GM12878 (cell line): ENCODE measurements at regions not wholly inside any gene's neighbourhood (a gene's known extent, or its start where the extent isn't known, plus 50 kb on each side); places are given as distances from the start of the nearest gene placed in this dataset.

Experiments used
- ATAC-seq: fragments of 200-7000 bp; cut with Tn5 transposase; 3 replicates; pipeline ENCODE4 v1.9.1; 2020; ENCODE audit warnings: mild to moderate bottlenecking, moderate library complexity
- BruUV-seq: library from RNA; stranded (reverse); fragments of 400-500 nt; replicated peaks from 2 replicates; lab custom pipeline; 2021; lab: Mats Ljungman, UMichigan
- CTCF ChIA-PET: fragments of 300-600 bp; sonication (Branson Sonifier 250); formaldehyde crosslinking; extraction: SDS; loops from one replicate; lab custom pipeline; 2021; ENCODE audit warnings: inconsistent platforms; lab: Yijun Ruan, JAX
- POLR2A ChIA-PET: fragments of 350-600 bp; formaldehyde crosslinking; extraction: SDS; loops from one replicate; lab custom pipeline; 2021; ENCODE audit warnings: inconsistent platforms; lab: Charles Lee
- RAD21 ChIA-PET: fragments of 300-600 bp; sonication (Branson Sonifier 250); formaldehyde crosslinking; loops from one replicate; lab custom pipeline; 2023; ENCODE audit warnings: antibody characterized with exemption; ENCODE audit not compliant: unreplicated experiment; lab: Charles Lee
- SMC1A ChIA-PET: fragments of 300-600 bp; sonication (Branson Sonifier 250); formaldehyde crosslinking; loops from one replicate; lab custom pipeline; 2023; ENCODE audit not compliant: unreplicated experiment, uncharacterized antibody; lab: Charles Lee
- DNase-seq: peaks from one replicate; pipeline ENCODE4 v3.0.0-alpha.2; 2011; ENCODE audit warnings: low read depth, low spot score
- FAIRE-seq: peaks from 3 replicates; lab custom pipeline; 2011; peaks lifted over from hg19 to GRCh38; lab: Jason Lieb, UNC
- H2AFZ ChIP-seq: 2 replicates; pipeline ENCODE4 v1.6.0; 2011; ENCODE audit warnings: low read depth, low read length, control low read depth; ENCODE audit not compliant: control insufficient read depth
- H3K27ac ChIP-seq: 2 replicates; pipeline ENCODE4 v1.5.1; 2011; ENCODE audit warnings: control low read depth; ENCODE audit not compliant: control insufficient read depth, insufficient read depth
- H3K27me3 ChIP-seq, 2 experiments: replicated peaks in 1 of 2; 2 replicates each; pipeline versions ENCODE4 v1.6.0 to v1.6.1; 2011; ENCODE audit warnings: low read length in 1 of 2; ENCODE audit not compliant: control insufficient read depth in 2 of 2, insufficient read depth in 2 of 2
- H3K36me3 ChIP-seq, 2 experiments: 2 replicates each; pipeline ENCODE4 v1.5.1; 2011; ENCODE audit warnings: low read length in 1 of 2; ENCODE audit not compliant: control insufficient read depth in 2 of 2, insufficient read depth in 2 of 2
- H3K4me1 ChIP-seq: 2 replicates; pipeline ENCODE4 v1.6.1; 2011; ENCODE audit warnings: mild to moderate bottlenecking, low read length, moderate library complexity, mixed read lengths; ENCODE audit not compliant: control insufficient read depth, insufficient read depth
- H3K4me2 ChIP-seq: 2 replicates; pipeline ENCODE4 v1.6.0; 2011; ENCODE audit warnings: control low read depth; ENCODE audit not compliant: control insufficient read depth, insufficient read depth
- H3K4me3 ChIP-seq: fragments of 200-600 bp; sonication (generic); 2 replicates; pipeline ENCODE4 v1.5.1; 2016
- H3K79me2 ChIP-seq: 2 replicates; pipeline ENCODE4 v1.6.0; 2011; ENCODE audit warnings: low read length; ENCODE audit not compliant: control insufficient read depth, insufficient read depth
- H3K9ac ChIP-seq: 2 replicates; pipeline ENCODE4 v1.8.0; 2011; ENCODE audit warnings: low read length, control low read depth, mixed read lengths; ENCODE audit not compliant: control insufficient read depth, insufficient read depth
- H3K9me3 ChIP-seq: replicated peaks from 3 replicates; pipeline ENCODE4 v1.5.1; 2011; ENCODE audit warnings: mild to moderate bottlenecking, low read length; ENCODE audit not compliant: control insufficient read depth, insufficient read depth
- H4K20me1 ChIP-seq: 2 replicates; pipeline ENCODE4 v1.6.0; 2011; ENCODE audit not compliant: control insufficient read depth, insufficient read depth
- ATF3 ChIP-seq: IDR thresholded peaks from 2 replicates; pipeline ENCODE4 v1.6.1; 2011; ENCODE audit warnings: low read depth, mild to moderate bottlenecking, low read length, moderate library complexity, borderline replicate concordance; ENCODE audit errors: extremely low read depth
- BRCA1 ChIP-seq: IDR thresholded peaks from 2 replicates; pipeline ENCODE4 v1.6.1; 2011; ENCODE audit warnings: low read depth, low read length, improper control_type of control experiment
- HCFC1 ChIP-seq: fragments of 150-350 bp; IDR thresholded peaks from 2 replicates; pipeline ENCODE4 v1.6.1; 2014; ENCODE audit warnings: low read length
- HDAC2 ChIP-seq: fragments of 200-600 bp; sonication (generic); IDR thresholded peaks from 2 replicates; pipeline ENCODE4 v1.6.1; 2017
- JUND ChIP-seq: IDR thresholded peaks from 2 replicates; pipeline ENCODE4 v1.6.1; 2012; ENCODE audit warnings: low read depth, mild to moderate bottlenecking, low read length, improper control_type of control experiment, moderate library complexity
- NKRF ChIP-seq: fragments of 450-650 bp; conservative IDR thresholded peaks from 2 replicates; pipeline ENCODE4 v1.6.1; 2017; ENCODE audit warnings: mild to moderate bottlenecking, moderate library complexity
- PKNOX1 ChIP-seq: fragments of 450-650 bp; IDR thresholded peaks from 2 replicates; pipeline ENCODE4 v1.6.1; 2016; ENCODE audit warnings: mild to moderate bottlenecking
- RAD51 ChIP-seq: fragments of 450-650 bp; IDR thresholded peaks from 2 replicates; pipeline ENCODE4 v1.6.1; 2016; ENCODE audit warnings: moderate library complexity, mild to moderate bottlenecking, inconsistent platforms
- RB1 ChIP-seq: fragments of 450-650 bp; formaldehyde crosslinking; IDR thresholded peaks from 2 replicates; pipeline ENCODE4 v1.6.1; 2017; ENCODE audit warnings: mild to moderate bottlenecking, borderline replicate concordance
- SMAD1 ChIP-seq: fragments of 450-650 bp; IDR thresholded peaks from 2 replicates; pipeline ENCODE4 v1.6.1; 2018; ENCODE audit warnings: mild to moderate bottlenecking, low read depth; ENCODE audit not compliant: partially characterized antibody
- STAT3 ChIP-seq: IDR thresholded peaks from 2 replicates; pipeline ENCODE4 v1.6.1; 2011; ENCODE audit warnings: low read depth, low read length, improper control_type of control experiment
- TCF12 ChIP-seq: IDR thresholded peaks from 2 replicates; pipeline ENCODE4 v1.6.1; 2011; ENCODE audit warnings: low read depth, mild to moderate bottlenecking, low read length
- USF1 ChIP-seq: IDR thresholded peaks from 2 replicates; pipeline ENCODE4 v1.6.1; 2011; ENCODE audit warnings: borderline replicate concordance, low read depth, mild to moderate bottlenecking, moderate library complexity, mixed read lengths, low read length; ENCODE audit not compliant: insufficient read depth; ENCODE audit errors: extremely low read length
- ZNF207 ChIP-seq: fragments of 450-650 bp; IDR thresholded peaks from 2 replicates; pipeline ENCODE4 v1.6.1; 2014; ENCODE audit warnings: antibody characterized with exemption, mild to moderate bottlenecking, borderline replicate concordance
- ZNF622 ChIP-seq: fragments of 450-650 bp; IDR thresholded peaks from 2 replicates; pipeline ENCODE4 v1.6.1; 2017; ENCODE audit warnings: mild to moderate bottlenecking, inconsistent platforms
- WGBS: methylation state at CpG from one replicate; pipeline ENCODE4 v1.1.6; 2016; ENCODE audit warnings: low lambda C conversion rate; ENCODE audit not compliant: insufficient replicate concordance, insufficient coverage; ENCODE audit errors: missing lambda C conversion rate; 5-methylcytosine and 5-hydroxymethylcytosine counted together
- in situ Hi-C: fragments of 300-500 bp; cut with MboI; formaldehyde crosslinking; loops from 9 replicates; pipeline ENCODE4 v1.14.3; 2018; ENCODE audit warnings: mixed read lengths
- intact Hi-C: fragments of 100-400 bp; cut with micrococcal nuclease; formaldehyde crosslinking; loops from one replicate; pipeline ENCODE4 v1.14.2; 2022; ENCODE audit not compliant: unreplicated experiment
- TF ChIP-seq, protein P1 (sequence below): fragments of 450-650 bp; IDR thresholded peaks from 2 replicates; pipeline ENCODE4 v1.6.1; 2017; ENCODE audit warnings: mild to moderate bottlenecking, moderate library complexity

GRCh38 chr14:97277711-97278110, 480.5 kb downstream of the VRK1 start:
- no peaks in the 10 kb centered on the region for H3K9me3 ChIP-seq
- CTCF ChIA-PET: interaction anchor here (3.1 kb wide), 1 partner anchor 12 kb away, joined by 10 read pairs; no protein-coding TSS in a partner anchor
- no peak for FAIRE-seq
- BruUV-seq: no TSS peak
- no peaks in the 10 kb centered on the region for H3K79me2 ChIP-seq
- WGBS: 31% methylated on average over 9 of the region's 9 CpGs
- H3K4me3 ChIP-seq: no peak overlapping the region
- H3K27ac ChIP-seq: no peak overlapping the region
- no peak for DNase-seq
- no peak overlapping the region for H3K9ac ChIP-seq
- in situ Hi-C loops: no loop called here
- H3K4me2 ChIP-seq: no peak overlapping the region
- ATAC-seq: no peak
- H2AFZ ChIP-seq: no peak overlapping the region
- no peak for TF ChIP-seq HDAC2
- no peak for TF ChIP-seq ZNF622
- TF ChIP-seq JUND: no peak
- no peak for TF ChIP-seq RB1
- no peak for TF ChIP-seq SMAD1
- TF ChIP-seq BRCA1: no peak
- no peak for TF ChIP-seq RAD51
- no peak for TF ChIP-seq USF1
- no peak for TF ChIP-seq NKRF
- no peak for TF ChIP-seq PKNOX1
- TF ChIP-seq STAT3: no peak
- no peak for TF ChIP-seq ATF3
- TF ChIP-seq, protein P1, sequence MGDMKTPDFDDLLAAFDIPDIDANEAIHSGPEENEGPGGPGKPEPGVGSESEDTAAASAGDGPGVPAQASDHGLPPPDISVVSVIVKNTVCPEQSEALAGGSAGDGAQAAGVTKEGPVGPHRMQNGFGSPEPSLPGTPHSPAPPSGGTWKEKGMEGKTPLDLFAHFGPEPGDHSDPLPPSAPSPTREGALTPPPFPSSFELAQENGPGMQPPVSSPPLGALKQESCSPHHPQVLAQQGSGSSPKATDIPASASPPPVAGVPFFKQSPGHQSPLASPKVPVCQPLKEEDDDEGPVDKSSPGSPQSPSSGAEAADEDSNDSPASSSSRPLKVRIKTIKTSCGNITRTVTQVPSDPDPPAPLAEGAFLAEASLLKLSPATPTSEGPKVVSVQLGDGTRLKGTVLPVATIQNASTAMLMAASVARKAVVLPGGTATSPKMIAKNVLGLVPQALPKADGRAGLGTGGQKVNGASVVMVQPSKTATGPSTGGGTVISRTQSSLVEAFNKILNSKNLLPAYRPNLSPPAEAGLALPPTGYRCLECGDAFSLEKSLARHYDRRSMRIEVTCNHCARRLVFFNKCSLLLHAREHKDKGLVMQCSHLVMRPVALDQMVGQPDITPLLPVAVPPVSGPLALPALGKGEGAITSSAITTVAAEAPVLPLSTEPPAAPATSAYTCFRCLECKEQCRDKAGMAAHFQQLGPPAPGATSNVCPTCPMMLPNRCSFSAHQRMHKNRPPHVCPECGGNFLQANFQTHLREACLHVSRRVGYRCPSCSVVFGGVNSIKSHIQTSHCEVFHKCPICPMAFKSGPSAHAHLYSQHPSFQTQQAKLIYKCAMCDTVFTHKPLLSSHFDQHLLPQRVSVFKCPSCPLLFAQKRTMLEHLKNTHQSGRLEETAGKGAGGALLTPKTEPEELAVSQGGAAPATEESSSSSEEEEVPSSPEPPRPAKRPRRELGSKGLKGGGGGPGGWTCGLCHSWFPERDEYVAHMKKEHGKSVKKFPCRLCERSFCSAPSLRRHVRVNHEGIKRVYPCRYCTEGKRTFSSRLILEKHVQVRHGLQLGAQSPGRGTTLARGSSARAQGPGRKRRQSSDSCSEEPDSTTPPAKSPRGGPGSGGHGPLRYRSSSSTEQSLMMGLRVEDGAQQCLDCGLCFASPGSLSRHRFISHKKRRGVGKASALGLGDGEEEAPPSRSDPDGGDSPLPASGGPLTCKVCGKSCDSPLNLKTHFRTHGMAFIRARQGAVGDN: no peak
- TF ChIP-seq TCF12: no peak
- TF ChIP-seq ZNF207: no peak
- TF ChIP-seq HCFC1: no peak
- intact Hi-C loops: no loop called here
- no peaks in the 10 kb centered on the region for H4K20me1 ChIP-seq
- POLR2A ChIA-PET: no interaction called here
- no peaks in the 10 kb centered on the region for H3K27me3 ChIP-seq
- no peaks in the 10 kb centered on the region for H3K4me1 ChIP-seq
- SMC1A ChIA-PET: interaction anchor here (1.0 kb wide), 1 partner anchor 18 kb away, joined by 3 read pairs; no protein-coding TSS in a partner anchor
- RAD21 ChIA-PET: no interaction called here
- H3K36me3 ChIP-seq: no peaks in the 10 kb centered on the region
